ENCODE measurements at regions not wholly inside any gene's neighbourhood (a gene's known extent, or its start where the extent isn't known, plus 50 kb on each side); places are given as distances from the start of the nearest gene placed in this dataset.

- no peaks in the 10 kb centered on the region for H3K4me1 Mint-ChIP-seq (ENCODE audit: low read depth)
- DNase-seq (ENCODE audit: low spot score, unreplicated experiment) = no peak
- no peaks in the 10 kb centered on the region for H3K36me3 Mint-ChIP-seq (ENCODE audit: insufficient read depth)
- H3K4me3 Mint-ChIP-seq (ENCODE audit: low read depth) = no peak overlapping the region
- peaks cover 2% of the 10 kb centered on the region for H3K9me3 Mint-ChIP-seq (ENCODE audit: low read depth)
- TF ChIP-seq CTCF (IDR thresholded peaks at IDR 0.05; ENCODE audit: unreplicated experiment) = no peak
- no peak overlapping the region for H3K27ac Mint-ChIP-seq
- peaks cover 16% of the 10 kb centered on the region for H3K27me3 Mint-ChIP-seq
Observed at GRCh38 chr9:85417674-85418073, 324.1 kb downstream of the AGTPBP1 start.

- Mint-ChIP-seq H3K4me1 (ENCODE audit: low read depth) (no peaks in the 10 kb centered on the region), H3K27ac (no peak overlapping the region), H3K9me3 (ENCODE audit: low read depth) (no peaks in the 10 kb centered on the region), H3K4me3 (ENCODE audit: low read depth) (no peak overlapping the region), H3K36me3 (ENCODE audit: insufficient read depth) (no peaks in the 10 kb centered on the region), H3K27me3 (peaks cover 18% of the 10 kb centered on the region)
- no peak for DNase-seq (ENCODE audit: low spot score, unreplicated experiment)
- no peak for TF ChIP-seq CTCF (IDR thresholded peaks at IDR 0.05; ENCODE audit: unreplicated experiment)
Observed at GRCh38 chr9:85416715-85417114, 325.0 kb downstream of the AGTPBP1 start.

GRCh38 chr9:85414390-85414789 is 327.4 kb downstream of the AGTPBP1 start:
- H3K27ac Mint-ChIP-seq = no peak overlapping the region
- H3K27me3 Mint-ChIP-seq = peaks cover 18% of the 10 kb centered on the region
- H3K36me3 Mint-ChIP-seq (ENCODE audit: insufficient read depth) = no peaks in the 10 kb centered on the region
- no peak for TF ChIP-seq CTCF (IDR thresholded peaks at IDR 0.05; ENCODE audit: unreplicated experiment)
- DNase-seq (ENCODE audit: low spot score, unreplicated experiment) = no peak
- no peak overlapping the region for H3K4me3 Mint-ChIP-seq (ENCODE audit: low read depth)
- H3K4me1 Mint-ChIP-seq (ENCODE audit: low read depth) = peaks cover 8% of the 10 kb centered on the region
- H3K9me3 Mint-ChIP-seq (ENCODE audit: low read depth) = peaks cover 2% of the 10 kb centered on the region

GRCh38 chr9:85408494-85408893 is 333.3 kb downstream of the AGTPBP1 start:
- H3K36me3 Mint-ChIP-seq (ENCODE audit: insufficient read depth) = no peaks in the 10 kb centered on the region
- peaks cover 12% of the 10 kb centered on the region for H3K4me1 Mint-ChIP-seq (ENCODE audit: low read depth)
- H3K4me3 Mint-ChIP-seq (ENCODE audit: low read depth) = no peak overlapping the region
- TF ChIP-seq CTCF (IDR thresholded peaks at IDR 0.05; ENCODE audit: unreplicated experiment) = no peak
- DNase-seq (ENCODE audit: low spot score, unreplicated experiment) = no peak
- peaks cover 3% of the 10 kb centered on the region for H3K9me3 Mint-ChIP-seq (ENCODE audit: low read depth)
- peak overlapping the region; percentile 6 for H3K27ac Mint-ChIP-seq
- peaks cover 4% of the 10 kb centered on the region for H3K27me3 Mint-ChIP-seq

- Mint-ChIP-seq H3K27ac (no peak overlapping the region), H3K36me3 (ENCODE audit: insufficient read depth) (no peaks in the 10 kb centered on the region), H3K9me3 (ENCODE audit: low read depth) (peaks cover 5% of the 10 kb centered on the region), H3K27me3 (peaks cover 2% of the 10 kb centered on the region), H3K4me3 (ENCODE audit: low read depth) (no peak overlapping the region), H3K4me1 (ENCODE audit: low read depth) (peaks cover 18% of the 10 kb centered on the region)
- no peak for DNase-seq (ENCODE audit: low spot score, unreplicated experiment)
- TF ChIP-seq CTCF (IDR thresholded peaks at IDR 0.05; ENCODE audit: unreplicated experiment) = no peak
Observed at GRCh38 chr9:85405566-85405950, 336.2 kb downstream of the AGTPBP1 start.
